Endothelial cell of umbilical vein (primary cell): ENCODE measurements at regions not wholly inside any gene's neighbourhood (a gene's known extent, or its start where the extent isn't known, plus 50 kb on each side); places are given as distances from the start of the nearest gene placed in this dataset.

Experiments
- BruUV-seq: library from RNA; stranded (reverse); fragments of 400-500 nt; replicated peaks from 2 replicates; lab custom pipeline; 2021; lab: Mats Ljungman, UMichigan
- CTCF ChIA-PET: fragments of 300-600, 350-600 bp; sonication (Branson Sonifier 250); formaldehyde crosslinking; loops from one replicate; lab custom pipeline; 2021; ENCODE audit warnings: antibody characterized with exemption, inconsistent platforms; lab: Charles Lee
- POLR2A ChIA-PET: fragments of 300-600, 350-600 bp; sonication (Branson Sonifier 250); formaldehyde crosslinking; loops from one replicate; lab custom pipeline; 2021; ENCODE audit warnings: antibody characterized with exemption, inconsistent platforms; lab: Charles Lee
- DNase-seq: peaks from one replicate; pipeline ENCODE4 v3.0.0-alpha.2; 2011; ENCODE audit warnings: low read depth, low spot score
- FAIRE-seq: peaks from 2 replicates; lab custom pipeline; 2011; peaks lifted over from hg19 to GRCh38; lab: Jason Lieb, UNC
- H2AFZ ChIP-seq: 2 replicates; pipeline ENCODE4 v1.6.0; 2012; ENCODE audit warnings: low read depth, low read length, control low read depth, inconsistent platforms
- H3K27ac ChIP-seq: 2 replicates; pipeline ENCODE4 v1.5.1; 2011; ENCODE audit warnings: low read depth, mild to moderate bottlenecking, control low read depth, low read length, moderate library complexity; ENCODE audit not compliant: insufficient read depth
- H3K27me3 ChIP-seq, 2 experiments: 2 replicates each; pipeline versions ENCODE4 v1.6.0 to v1.6.1; 2011; ENCODE audit warnings: low read length in 2 of 2, mixed read lengths in 1 of 2; ENCODE audit not compliant: control insufficient read depth in 2 of 2, insufficient read depth in 2 of 2
- H3K36me3 ChIP-seq, 2 experiments: 2 replicates in 1 of 2; 3 replicates in 1 of 2; pipeline ENCODE4 v1.5.1; 2011; ENCODE audit warnings: low read length in 2 of 2, mild to moderate bottlenecking in 1 of 2, moderate library complexity in 1 of 2; ENCODE audit not compliant: control insufficient read depth in 2 of 2, insufficient read depth in 2 of 2; ENCODE audit errors: extremely low read depth in 1 of 2
- H3K4me1 ChIP-seq: 3 replicates; pipeline ENCODE4 v1.5.1; 2011; ENCODE audit warnings: mild to moderate bottlenecking, low read length; ENCODE audit not compliant: control insufficient read depth, insufficient read depth; ENCODE audit errors: extremely low read depth
- H3K4me2 ChIP-seq: 2 replicates; pipeline ENCODE4 v1.6.1; 2011; ENCODE audit warnings: low read length, control low read depth, mixed read lengths; ENCODE audit not compliant: insufficient read depth
- H3K4me3 ChIP-seq, 3 experiments: fragments of 200-600 bp in 1 of 3; sonication (generic), shearing (Covaris generic) in 1 of 3; replicated peaks in 1 of 3; 2 replicates each; pipeline ENCODE4 v1.5.1; 2011 to 2016; ENCODE audit warnings: control low read depth in 3 of 3, low read length in 3 of 3, mild to moderate bottlenecking in 2 of 3, inconsistent platforms in 1 of 3, low read depth in 1 of 3, moderate library complexity in 1 of 3; ENCODE audit not compliant: insufficient read depth in 1 of 3
- H3K79me2 ChIP-seq: 2 replicates; pipeline ENCODE4 v1.6.0; 2012; ENCODE audit warnings: low read length, inconsistent platforms; ENCODE audit not compliant: control insufficient read depth, insufficient read depth
- H3K9ac ChIP-seq: replicated peaks from 2 replicates; pipeline ENCODE3; 2011; ENCODE audit warnings: low read length, control low read depth; ENCODE audit not compliant: insufficient read depth; ENCODE audit errors: extremely low read depth
- H3K9me1 ChIP-seq: replicated peaks from 3 replicates; pipeline ENCODE4 v1.6.0; 2011; ENCODE audit warnings: mild to moderate bottlenecking, low read length; ENCODE audit not compliant: control insufficient read depth, insufficient read depth; ENCODE audit errors: extremely low read depth
- H3K9me3 ChIP-seq: replicated peaks from 2 replicates; pipeline ENCODE4 v1.5.1; 2012; ENCODE audit warnings: low read length, inconsistent platforms; ENCODE audit not compliant: control insufficient read depth, insufficient read depth
- H4K20me1 ChIP-seq: replicated peaks from 2 replicates; pipeline ENCODE3; 2011; ENCODE audit warnings: mild to moderate bottlenecking, low read length; ENCODE audit not compliant: control insufficient read depth, insufficient read depth; ENCODE audit errors: extremely low read depth
- CTCF ChIP-seq, 2 donors: IDR thresholded peaks; 1 replicate in 1 of 2; 2 replicates in 1 of 2; pipeline ENCODE4 v1.5.1; 2011; ENCODE audit warnings: low read length in 2 of 2, mild to moderate bottlenecking in 2 of 2, moderate library complexity in 2 of 2, control low read depth in 1 of 2, inconsistent platforms in 1 of 2, low read depth in 1 of 2; ENCODE audit not compliant: insufficient read depth in 1 of 2; ENCODE audit errors: extremely low read depth in 1 of 2
- EZH2 ChIP-seq: IDR thresholded peaks from 2 replicates; pipeline ENCODE4 v1.6.1; 2012; ENCODE audit warnings: borderline replicate concordance, low read depth, mild to moderate bottlenecking, moderate library complexity, low read length, inconsistent platforms; ENCODE audit not compliant: severe bottlenecking
- FOS ChIP-seq: IDR thresholded peaks from 2 replicates; pipeline ENCODE4 v1.6.1; 2011; ENCODE audit warnings: mild to moderate bottlenecking, low read length, moderate library complexity, borderline replicate concordance; ENCODE audit not compliant: insufficient read depth
- GATA2 ChIP-seq: IDR thresholded peaks from 2 replicates; pipeline ENCODE4 v1.7.0; 2011; ENCODE audit warnings: low read depth, mild to moderate bottlenecking, moderate library complexity, mixed read lengths, low read length; ENCODE audit not compliant: insufficient read length, insufficient read depth
- JUN ChIP-seq: IDR thresholded peaks from 2 replicates; pipeline ENCODE4 v1.6.1; 2011; ENCODE audit warnings: borderline replicate concordance, low read depth; ENCODE audit not compliant: insufficient read length, insufficient read depth
- MYC ChIP-seq: IDR thresholded peaks from one replicate; pipeline ENCODE4 v1.6.1; 2011; ENCODE audit warnings: mild to moderate bottlenecking, low read depth, low read length
- POLR2A ChIP-seq: IDR thresholded peaks from 2 replicates; pipeline ENCODE4 v1.6.1; 2012; ENCODE audit warnings: low read depth, mild to moderate bottlenecking, control low read depth, low read length
- POLR2AphosphoS5 ChIP-seq: IDR thresholded peaks from 2 replicates; pipeline ENCODE4 v1.6.1; 2012; ENCODE audit warnings: low read depth, mild to moderate bottlenecking, control low read depth, low read length, moderate library complexity; ENCODE audit not compliant: insufficient read depth
- dilution Hi-C: fragments of 300-500 bp; cut with MboI; formaldehyde crosslinking; loops from one replicate; pipeline ENCODE4 v1.15.0; 2019; ENCODE audit warnings: low sequenced_read_pairs; ENCODE audit not compliant: extremely low pct_ligation_motif_present
- intact Hi-C: fragments of 100-400 bp; cut with micrococcal nuclease; formaldehyde crosslinking; loops from one replicate; pipeline ENCODE4 v1.10.0; 2022
- TF ChIP-seq, protein P1 (sequence below): IDR thresholded peaks from 2 replicates; pipeline ENCODE4 v1.6.1; 2011; ENCODE audit not compliant: insufficient read depth, insufficient read length

DNA sequence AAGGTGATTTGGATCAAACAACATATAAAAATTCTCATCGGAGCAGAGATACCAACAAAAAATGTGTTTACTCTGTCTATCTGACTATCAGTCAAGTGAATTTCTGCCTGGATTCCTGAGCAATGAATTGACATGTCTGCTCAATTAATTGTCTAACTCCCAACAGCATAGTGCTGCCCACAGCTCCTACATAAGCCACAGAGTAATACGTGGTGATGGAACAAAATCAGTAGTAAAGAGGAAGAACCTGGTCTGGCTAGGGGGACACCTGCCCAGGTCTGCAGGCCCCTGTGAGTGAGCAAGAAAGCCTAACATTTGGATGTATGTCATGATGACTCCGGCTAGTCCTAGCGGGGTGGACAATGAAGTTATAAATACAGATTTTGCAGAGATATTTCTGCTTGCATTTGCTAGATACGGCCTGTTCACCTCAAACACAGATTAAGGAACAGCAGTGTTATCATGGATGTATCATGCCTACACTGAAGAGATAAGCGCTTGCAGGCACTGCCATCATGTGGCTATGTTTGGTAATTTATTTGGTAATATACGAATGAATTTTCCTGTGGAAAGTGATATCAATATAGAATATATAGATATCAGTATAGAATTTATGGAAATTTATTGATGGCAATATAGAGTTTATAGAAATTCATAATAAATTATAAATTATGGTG, 69.6 kb upstream of the LRRC8B start:
- Histone ChIP-seq H3K4me1 (no peaks in the 10 kb centered on the region), H3K4me2 (no peak overlapping the region), H3K27ac (no peak overlapping the region), H3K27me3 (peaks cover 0 to 7% of the 10 kb centered on the region in 2 experiments), H3K36me3 (no peaks in the 10 kb centered on the region), H2AFZ (no peak overlapping the region), H3K4me3 (no peak overlapping the region), H3K9me1 (no peaks in the 10 kb centered on the region), H4K20me1 (no peaks in the 10 kb centered on the region), H3K79me2 (no peaks in the 10 kb centered on the region), H3K9me3 (no peaks in the 10 kb centered on the region), H3K9ac (no peak overlapping the region)
- FAIRE-seq (no peak), DNase-seq (peak; percentile 58)
- dilution Hi-C loops (no loop called here), intact Hi-C loops (loop anchor here (1.0 to 2.0 kb wide), 5 partner anchors 370 to 518 kb away; no protein-coding TSS in a partner anchor)
- no TSS peak for BruUV-seq
- ChIA-PET CTCF (interaction anchor here (1.0 to 4.5 kb wide), 9 partner anchors 369 to 519 kb away, joined by 3 to 25 read pairs (median 8); no protein-coding TSS in a partner anchor), POLR2A (no interaction called here)
- TF ChIP-seq CTCF (IDR thresholded peaks at IDR 0.05; ENCODE audit: extremely low read depth in 1 of 2, insufficient read depth in 1 of 2, low read depth in 1 of 2, low read length in 2 of 2): peak; percentile 22 to 39
- TF ChIP-seq POLR2AphosphoS5: no peak
- TF ChIP-seq, protein P1, sequence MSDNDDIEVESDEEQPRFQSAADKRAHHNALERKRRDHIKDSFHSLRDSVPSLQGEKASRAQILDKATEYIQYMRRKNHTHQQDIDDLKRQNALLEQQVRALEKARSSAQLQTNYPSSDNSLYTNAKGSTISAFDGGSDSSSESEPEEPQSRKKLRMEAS: no peak
- TF ChIP-seq MYC: no peak

DNA sequence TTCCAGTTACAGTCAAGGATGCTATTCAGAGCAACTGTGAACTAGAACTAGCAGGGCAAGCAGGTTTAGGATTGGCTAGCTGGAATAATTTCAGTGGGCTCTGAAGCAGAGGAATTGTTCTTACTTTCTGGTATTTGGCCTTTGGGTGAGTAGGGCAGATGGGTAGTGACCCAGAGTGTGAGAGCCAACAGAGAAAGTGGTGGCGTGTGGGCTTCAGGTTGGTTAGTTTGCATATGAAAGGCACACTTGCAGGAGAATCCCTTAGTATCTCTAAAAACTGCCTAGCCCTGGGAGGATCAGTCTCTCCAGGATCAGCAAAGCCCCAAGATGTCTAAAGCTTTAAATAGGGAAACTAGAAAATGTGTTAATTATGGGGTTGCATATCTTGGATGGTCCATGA, 67.6 kb upstream of the LRRC8B start:
- Histone ChIP-seq H3K9me1 (no peaks in the 10 kb centered on the region), H3K4me1 (no peaks in the 10 kb centered on the region), H3K27me3 (peaks cover under 1 to 12% of the 10 kb centered on the region in 2 experiments), H3K9me3 (no peaks in the 10 kb centered on the region), H3K27ac (no peak overlapping the region), H3K36me3 (no peaks in the 10 kb centered on the region), H3K4me3 (no peak overlapping the region), H3K9ac (no peak overlapping the region), H4K20me1 (no peaks in the 10 kb centered on the region), H3K4me2 (no peak overlapping the region), H3K79me2 (no peaks in the 10 kb centered on the region), H2AFZ (no peak overlapping the region)
- CTCF ChIA-PET: interaction anchor here (4.5 kb wide), 1 partner anchor 371 kb away, joined by 25 read pairs; no protein-coding TSS in a partner anchor
- intact Hi-C loops (no loop called here), dilution Hi-C loops (no loop called here)
- BruUV-seq: no TSS peak
- DNase-seq (no peak), FAIRE-seq (no peak)
- no peak for TF ChIP-seq CTCF (IDR thresholded peaks at IDR 0.05; ENCODE audit: extremely low read depth in 1 of 2, insufficient read depth in 1 of 2, low read depth in 1 of 2, low read length in 2 of 2)
- no peak for TF ChIP-seq POLR2A
- no peak for TF ChIP-seq JUN
- TF ChIP-seq EZH2: no peak
- no peak for TF ChIP-seq FOS
- TF ChIP-seq POLR2AphosphoS5: no peak
- no peak for TF ChIP-seq GATA2
- TF ChIP-seq, protein P1: no peak
- no peak for TF ChIP-seq MYC
- POLR2A ChIA-PET: no interaction called here
